Left lobe of liver (tissue), 2 donors: ENCODE measurements at regions not wholly inside any gene's neighbourhood (a gene's known extent, or its start where the extent isn't known, plus 50 kb on each side); places are given as distances from the start of the nearest gene placed in this dataset.
A peak's percentile ranks its signal among the peaks of the same experiment; 100 is the strongest.
"Not testable (repeated sequence)": the region's sequence is repeated elsewhere in the genome, so short reads cannot be mapped to it uniquely, and the experiment has no call there.

ENCODE experiments used
- ATAC-seq: fragments of 200-7000 bp; cut with Tn5 transposase; one replicate; pipeline ENCODE4 v1.9.1; 2020; ENCODE audit warnings: mild to moderate bottlenecking, moderate library complexity
- DNase-seq: peaks from one replicate; pipeline ENCODE4 v3.0.0-alpha.2; 2020; ENCODE audit warnings: low spot score
- donor health status: DM: no; HTN: no; CAD: no; lungs with moderate emphysema.
- donor health status: DM: no; HTN: yes; CAD: no.

GRCh38 chr10:62585211-62585775 is 211.1 kb downstream of the ZNF365 start:
- DNase-seq (no peak), ATAC-seq (no peak)

GRCh38 chr10:62587011-62587410 is 212.8 kb downstream of the ZNF365 start:
- DNase-seq (no peak), ATAC-seq (no peak)

- no peak for ATAC-seq
- no peak for DNase-seq
Observed at GRCh38 chr10:62588116-62588515, 213.9 kb downstream of the ZNF365 start.

DNA sequence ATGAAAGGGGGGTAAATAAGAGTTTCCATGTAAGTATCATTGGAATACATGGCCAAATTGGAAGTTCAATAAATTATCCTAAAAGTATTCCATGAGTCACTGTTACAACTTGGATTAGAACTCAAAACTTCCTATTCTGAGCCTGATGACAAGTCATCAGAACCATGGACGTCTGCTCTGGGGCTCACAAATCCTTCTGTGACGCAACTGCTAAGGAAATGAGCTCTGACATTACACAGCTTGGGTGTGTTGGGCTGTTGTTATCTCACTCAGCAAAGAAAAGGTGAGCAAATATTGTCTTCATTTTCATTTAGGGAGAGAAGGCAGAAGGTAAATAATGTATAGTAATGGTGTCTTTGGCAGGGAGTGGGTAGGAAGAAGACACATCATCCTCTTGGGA is 214.8 kb upstream of the ADO start:
- no peak for DNase-seq
- no peak for ATAC-seq

GRCh38 chr10:62590306-62590705 is 214.2 kb upstream of the ADO start:
- no peak for DNase-seq
- no peak for ATAC-seq

GRCh38 chr10:62594093-62594520 is 210.4 kb upstream of the ADO start:
- DNase-seq (peak; percentile 53), ATAC-seq (peak; percentile 98)

GRCh38 chr10:62597226-62597625 is 207.3 kb upstream of the ADO start:
- DNase-seq (no peak), ATAC-seq (no peak)

- DNase-seq: no peak
- ATAC-seq: no peak
Observed at GRCh38 chr10:62599161-62599560, 205.4 kb upstream of the ADO start.

GRCh38 chr10:62606551-62606950 is 198.0 kb upstream of the ADO start:
- ATAC-seq: not testable (repeated sequence)

GRCh38 chr10:62608189-62608875 is 196.2 kb upstream of the ADO start:
- ATAC-seq, DNase-seq: not testable (repeated sequence)

More at GRCh38 chr10:62606551-62606950, 198.0 kb upstream of the ADO start:
- not testable (repeated sequence) for DNase-seq

GRCh38 chr10:62610649-62611229 is 193.8 kb upstream of the ADO start:
- peak; percentile 47 for ATAC-seq
- DNase-seq: no peak

DNA sequence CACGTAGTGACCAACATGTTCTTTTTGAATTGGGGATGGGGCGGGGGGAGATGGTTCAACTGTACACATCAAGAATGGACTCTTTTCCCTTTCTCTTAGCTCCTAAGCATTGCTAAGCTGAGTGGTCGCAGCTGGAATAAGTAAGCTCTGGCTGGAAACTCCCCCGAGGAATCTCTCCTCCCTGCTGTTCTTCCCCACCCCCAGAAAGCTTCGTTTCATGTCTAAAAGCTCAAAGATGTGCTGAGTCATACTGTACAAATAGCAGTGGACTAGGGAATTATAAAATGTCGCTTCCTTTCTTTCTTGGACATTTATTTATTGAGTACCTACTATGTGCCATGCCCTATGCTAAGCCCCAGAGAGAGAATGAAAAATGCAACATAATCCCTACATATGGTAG is 191.1 kb upstream of the ADO start:
- DNase-seq (no peak), ATAC-seq (no peak)

GRCh38 chr10:62613859-62614258 is 190.7 kb upstream of the ADO start:
- no peak for DNase-seq
- ATAC-seq: no peak

GRCh38 chr10:62614389-62615157 is 189.9 kb upstream of the ADO start:
- DNase-seq (no peak), ATAC-seq (no peak)

DNA sequence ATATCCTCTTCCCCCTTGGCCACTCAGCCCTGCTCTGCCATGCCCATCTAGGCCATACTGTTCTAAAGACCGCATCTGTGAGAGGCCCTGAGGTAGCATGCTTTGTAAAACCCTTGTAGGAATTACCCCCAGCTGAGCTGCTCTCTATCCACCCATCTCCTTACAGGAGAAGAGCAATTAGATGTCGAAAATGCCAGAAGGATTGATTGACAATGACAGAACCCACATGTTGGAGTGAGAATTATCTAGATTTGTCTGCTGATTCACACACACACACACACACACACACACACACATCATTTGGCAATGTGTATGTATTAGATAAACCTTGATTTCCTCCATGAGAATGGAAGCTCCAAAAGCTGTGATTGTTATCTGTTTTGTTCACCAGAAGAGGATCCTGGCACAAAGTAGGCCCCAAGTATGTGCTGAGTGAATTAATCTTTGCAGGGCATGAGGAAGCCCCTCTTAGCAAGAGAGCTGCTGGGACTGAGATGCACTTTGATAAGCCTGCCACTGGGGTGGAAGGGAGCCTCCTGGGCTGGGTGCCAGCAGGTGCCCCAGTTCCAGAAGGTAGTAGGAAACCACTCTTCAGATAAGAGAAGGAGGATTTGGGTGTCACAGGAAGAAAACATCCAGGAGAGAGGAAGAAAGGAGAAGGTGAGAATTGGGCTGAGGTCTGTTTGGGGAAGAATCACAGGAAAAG is 187.5 kb upstream of the ADO start:
- ATAC-seq (no peak), DNase-seq (no peak)

- ATAC-seq (no peak), DNase-seq (no peak)
Observed at GRCh38 chr10:62617652-62618051, 186.9 kb upstream of the ADO start.

- DNase-seq (no peak), ATAC-seq (no peak)
Observed at GRCh38 chr10:62618054-62618453, 186.5 kb upstream of the ADO start.

DNA sequence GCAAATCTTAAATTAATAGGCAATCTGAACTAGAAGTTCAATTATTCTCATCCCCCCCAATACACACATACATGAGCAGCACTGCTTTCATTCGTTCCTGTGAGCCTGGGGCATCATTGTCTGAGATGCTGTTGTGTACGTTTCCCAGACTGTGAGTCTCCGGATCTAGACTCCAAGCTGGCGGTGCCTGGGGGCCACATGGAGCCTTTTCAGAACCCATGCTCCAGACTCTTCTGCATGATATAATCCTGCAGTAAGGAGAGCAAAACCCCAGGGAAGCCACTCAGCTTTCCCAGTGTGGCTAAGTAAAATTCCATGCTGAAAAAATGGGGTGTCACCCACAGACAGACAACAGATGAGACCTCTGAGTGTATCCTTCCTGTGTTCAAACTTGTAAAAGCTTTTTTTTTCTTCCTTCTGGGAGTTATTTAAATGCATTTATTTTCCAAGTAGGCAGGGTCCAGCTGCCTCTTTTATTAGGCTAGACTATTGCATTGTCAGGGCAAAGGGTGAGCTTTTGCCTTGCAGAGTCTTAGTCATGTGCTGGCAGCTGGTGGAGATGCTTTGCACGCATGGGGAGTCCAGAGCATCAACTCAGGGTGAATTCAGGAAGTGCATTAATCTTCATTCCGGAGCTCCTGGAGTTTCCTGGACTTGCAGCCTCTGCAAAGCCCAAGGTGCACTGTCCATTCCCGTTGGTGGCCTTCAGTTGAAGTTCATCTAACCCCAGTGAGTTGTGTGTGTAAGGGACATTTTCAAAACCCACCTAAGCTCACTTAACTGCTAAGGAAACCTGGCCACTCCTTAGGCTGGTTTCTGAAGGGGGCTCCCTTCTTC is 185.7 kb upstream of the ADO start:
- ATAC-seq (peak; percentile 34), DNase-seq (no peak)

DNA sequence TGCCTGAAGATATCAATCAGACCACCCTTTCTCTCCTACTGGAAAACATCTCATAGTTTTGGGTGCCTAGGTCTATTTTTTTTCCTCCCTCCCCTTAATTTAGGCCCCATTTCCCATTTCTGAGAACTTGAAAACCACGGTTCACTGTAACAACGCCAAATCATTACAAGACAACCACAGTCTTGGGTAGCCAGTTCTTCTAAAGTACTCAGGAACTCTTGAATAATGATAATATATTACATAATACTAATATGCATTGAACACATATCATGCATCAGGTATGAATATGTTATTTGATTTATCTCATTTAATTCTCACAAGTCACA is 185.1 kb upstream of the ADO start:
- DNase-seq (no peak), ATAC-seq (no peak)

GRCh38 chr10:62620491-62620890 is 184.0 kb upstream of the ADO start:
- DNase-seq (no peak), ATAC-seq (peak; percentile 43)
